ENCODE measurements at regions not wholly inside any gene's neighbourhood (a gene's known extent, or its start where the extent isn't known, plus 50 kb on each side); places are given as distances from the start of the nearest gene placed in this dataset.

GRCh38 chr10:36220151-36220550 lies 578.1 kb upstream of the FZD8 start:
- ChIA-PET CTCF (no interaction called here), SMC1A (ENCODE audit: uncharacterized antibody, unreplicated experiment) (no interaction called here), RAD21 (ENCODE audit: unreplicated experiment) (no interaction called here), POLR2A (no interaction called here)
- ATAC-seq, result no peak
- H3K36me3 ChIP-seq (ENCODE audit: control insufficient read depth in 2 of 2, insufficient read depth in 2 of 2, low read length in 1 of 2), result no peaks in the 10 kb centered on the region
- no peaks in the 10 kb centered on the region for H3K4me1 ChIP-seq (ENCODE audit: control insufficient read depth, insufficient read depth, low read length)
- DNase-seq (ENCODE audit: low read depth, low spot score), result no peak
- no peak overlapping the region for H3K27ac ChIP-seq (ENCODE audit: control insufficient read depth, insufficient read depth)
- WGBS (ENCODE audit: insufficient coverage, insufficient replicate concordance, low lambda C conversion rate, missing lambda C conversion rate), result 0% methylated on average over 1 of the region's 1 CpG
- no peaks in the 10 kb centered on the region for H3K9me3 ChIP-seq (replicated peaks; ENCODE audit: control insufficient read depth, insufficient read depth, low read length)
- BruUV-seq (replicated peaks), result no TSS peak
- H4K20me1 ChIP-seq (ENCODE audit: control insufficient read depth, insufficient read depth), result no peaks in the 10 kb centered on the region
- in situ Hi-C loops (cut with MboI) (no loop called here), intact Hi-C loops (cut with micrococcal nuclease; ENCODE audit: unreplicated experiment) (no loop called here)
- H3K9ac ChIP-seq (ENCODE audit: control insufficient read depth, insufficient read depth, low read length), result no peak overlapping the region
- TF ChIP-seq CREM (IDR thresholded peaks at IDR 0.05; ENCODE audit: low read depth) (no peak), SP1 (IDR thresholded peaks at IDR 0.05; ENCODE audit: low read depth, low read length) (no peak), NFIC (IDR thresholded peaks at IDR 0.05; ENCODE audit: low read depth, low read length) (no peak), YY1 (IDR thresholded peaks at IDR 0.05; ENCODE audit: low read depth, low read length) (no peak), MEF2B (IDR thresholded peaks at IDR 0.05; ENCODE audit: partially characterized antibody, poor library complexity, severe bottlenecking) (no peak), PKNOX1 (IDR thresholded peaks at IDR 0.05) (no peak)
- no peak overlapping the region for H2AFZ ChIP-seq (ENCODE audit: control insufficient read depth, low read depth, low read length)
- H3K79me2 ChIP-seq (ENCODE audit: control insufficient read depth, insufficient read depth, low read length), result no peaks in the 10 kb centered on the region
- H3K4me3 ChIP-seq, result no peak overlapping the region
- H3K4me2 ChIP-seq (ENCODE audit: control insufficient read depth, insufficient read depth), result no peak overlapping the region
- FAIRE-seq, result no peak
- no peaks in the 10 kb centered on the region for H3K27me3 ChIP-seq (replicated peaks in 1 of 2; ENCODE audit: control insufficient read depth in 2 of 2, insufficient read depth in 2 of 2, low read length in 1 of 2)

- no peaks in the 10 kb centered on the region for H3K9me3 ChIP-seq (replicated peaks; ENCODE audit: control insufficient read depth, insufficient read depth, low read length)
- H3K4me1 ChIP-seq (ENCODE audit: control insufficient read depth, insufficient read depth, low read length), result no peaks in the 10 kb centered on the region
- in situ Hi-C loops (cut with MboI) (no loop called here), intact Hi-C loops (cut with micrococcal nuclease; ENCODE audit: unreplicated experiment) (no loop called here)
- H3K79me2 ChIP-seq (ENCODE audit: control insufficient read depth, insufficient read depth, low read length), result no peaks in the 10 kb centered on the region
- no peaks in the 10 kb centered on the region for H4K20me1 ChIP-seq (ENCODE audit: control insufficient read depth, insufficient read depth)
- H3K4me2 ChIP-seq (ENCODE audit: control insufficient read depth, insufficient read depth), result no peak overlapping the region
- H3K27me3 ChIP-seq (replicated peaks in 1 of 2; ENCODE audit: control insufficient read depth in 2 of 2, insufficient read depth in 2 of 2, low read length in 1 of 2), result no peaks in the 10 kb centered on the region
- CTCF ChIA-PET, result interaction anchor here (0.7 kb wide), 1 partner anchor 36 kb away, joined by 3 read pairs; no protein-coding TSS in a partner anchor
- H3K36me3 ChIP-seq (ENCODE audit: control insufficient read depth in 2 of 2, insufficient read depth in 2 of 2, low read length in 1 of 2), result no peaks in the 10 kb centered on the region
- no peak for ATAC-seq
- DNase-seq (ENCODE audit: low read depth, low spot score), result no peak
- SMC1A ChIA-PET (ENCODE audit: uncharacterized antibody, unreplicated experiment), result no interaction called here
- no TSS peak for BruUV-seq (replicated peaks)
- H2AFZ ChIP-seq (ENCODE audit: control insufficient read depth, low read depth, low read length), result no peak overlapping the region
- H3K4me3 ChIP-seq, result no peak overlapping the region
- FAIRE-seq, result no peak
- 49% methylated on average over 2 of the region's 2 CpGs for WGBS (ENCODE audit: insufficient coverage, insufficient replicate concordance, low lambda C conversion rate, missing lambda C conversion rate)
- POLR2A ChIA-PET, result no interaction called here
- RAD21 ChIA-PET (ENCODE audit: unreplicated experiment), result no interaction called here
- H3K27ac ChIP-seq (ENCODE audit: control insufficient read depth, insufficient read depth), result no peak overlapping the region
- H3K9ac ChIP-seq (ENCODE audit: control insufficient read depth, insufficient read depth, low read length), result no peak overlapping the region
- no peak for TF ChIP-seq WRNIP1 (IDR thresholded peaks at IDR 0.05; ENCODE audit: borderline replicate concordance, low read depth, low read length)
- no peak for TF ChIP-seq SUPT20H (IDR thresholded peaks at IDR 0.05; ENCODE audit: borderline replicate concordance, control insufficient read depth, low read depth, low read length)
- no peak for TF ChIP-seq CEBPZ (IDR thresholded peaks at IDR 0.05; ENCODE audit: low read depth, low read length)
Observed at GRCh38 chr10:36211856-36212255, 569.8 kb upstream of the FZD8 start.
